Type B pancreatic cell (in vitro differentiated cells): ENCODE measurements at regions not wholly inside any gene's neighbourhood (a gene's known extent, or its start where the extent isn't known, plus 50 kb on each side); places are given as distances from the start of the nearest gene placed in this dataset.

Experiments used
- DNase-seq: peaks from one replicate; pipeline ENCODE4 v3.0.0; 2021; ENCODE audit warnings: mixed read lengths; ENCODE audit not compliant: unreplicated experiment; ENCODE audit errors: extremely low spot score
- H3K27ac Mint-ChIP-seq: 2 replicates; pipeline ENCODE4 v1.8.0; 2021; ENCODE audit warnings: mild to moderate bottlenecking, mixed read lengths
- H3K27me3 Mint-ChIP-seq: 2 replicates; pipeline ENCODE4 v1.8.0; 2021; ENCODE audit warnings: mixed read lengths
- H3K36me3 Mint-ChIP-seq: 2 replicates; pipeline ENCODE4 v1.8.0; 2021; ENCODE audit warnings: mixed read lengths
- H3K4me1 Mint-ChIP-seq: one replicate; pipeline ENCODE4 v1.8.0; 2021; ENCODE audit warnings: mixed read lengths; ENCODE audit not compliant: unreplicated experiment
- H3K4me3 Mint-ChIP-seq: 2 replicates; pipeline ENCODE4 v1.8.0; 2021; ENCODE audit warnings: mild to moderate bottlenecking, mixed read lengths
- H3K9me3 Mint-ChIP-seq: 2 replicates; pipeline ENCODE4 v1.8.0; 2021; ENCODE audit warnings: mixed read lengths
- TF ChIP-seq, protein P1 (sequence below): fragments of 200-600 bp; sonication (generic); conservative IDR thresholded peaks from 2 replicates; pipeline ENCODE4 v1.5.0; 2021; ENCODE audit warnings: antibody characterized with exemption, mild to moderate bottlenecking

DNA sequence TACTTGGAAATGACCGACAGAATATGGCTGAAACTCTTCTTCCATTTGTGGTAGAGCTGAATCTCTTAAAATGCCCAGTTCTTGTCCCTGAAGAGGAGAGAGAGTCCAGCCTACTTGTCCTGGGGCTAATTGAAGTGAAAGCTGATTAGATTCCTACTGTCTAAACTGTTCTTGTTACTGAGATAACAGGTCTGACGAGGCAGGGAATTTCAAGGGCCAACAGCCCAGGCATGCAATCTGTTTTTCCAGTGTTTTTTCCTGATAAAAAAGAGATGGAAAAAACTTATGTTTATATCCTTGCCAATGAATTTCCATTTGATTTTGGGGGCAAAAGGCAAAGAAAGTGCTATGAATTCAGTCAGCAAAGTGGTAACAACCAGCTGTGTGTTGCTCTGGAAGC, 195.5 kb downstream of the ETS1 start:
- DNase-seq: no peak
- Mint-ChIP-seq H3K27me3 (peaks cover 2% of the 10 kb centered on the region), H3K4me3 (no peak overlapping the region), H3K9me3 (no peaks in the 10 kb centered on the region), H3K36me3 (no peaks in the 10 kb centered on the region), H3K4me1 (peaks cover 37% of the 10 kb centered on the region), H3K27ac (no peak overlapping the region)
- TF ChIP-seq, protein P1, sequence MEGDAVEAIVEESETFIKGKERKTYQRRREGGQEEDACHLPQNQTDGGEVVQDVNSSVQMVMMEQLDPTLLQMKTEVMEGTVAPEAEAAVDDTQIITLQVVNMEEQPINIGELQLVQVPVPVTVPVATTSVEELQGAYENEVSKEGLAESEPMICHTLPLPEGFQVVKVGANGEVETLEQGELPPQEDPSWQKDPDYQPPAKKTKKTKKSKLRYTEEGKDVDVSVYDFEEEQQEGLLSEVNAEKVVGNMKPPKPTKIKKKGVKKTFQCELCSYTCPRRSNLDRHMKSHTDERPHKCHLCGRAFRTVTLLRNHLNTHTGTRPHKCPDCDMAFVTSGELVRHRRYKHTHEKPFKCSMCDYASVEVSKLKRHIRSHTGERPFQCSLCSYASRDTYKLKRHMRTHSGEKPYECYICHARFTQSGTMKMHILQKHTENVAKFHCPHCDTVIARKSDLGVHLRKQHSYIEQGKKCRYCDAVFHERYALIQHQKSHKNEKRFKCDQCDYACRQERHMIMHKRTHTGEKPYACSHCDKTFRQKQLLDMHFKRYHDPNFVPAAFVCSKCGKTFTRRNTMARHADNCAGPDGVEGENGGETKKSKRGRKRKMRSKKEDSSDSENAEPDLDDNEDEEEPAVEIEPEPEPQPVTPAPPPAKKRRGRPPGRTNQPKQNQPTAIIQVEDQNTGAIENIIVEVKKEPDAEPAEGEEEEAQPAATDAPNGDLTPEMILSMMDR: no peak

DNA sequence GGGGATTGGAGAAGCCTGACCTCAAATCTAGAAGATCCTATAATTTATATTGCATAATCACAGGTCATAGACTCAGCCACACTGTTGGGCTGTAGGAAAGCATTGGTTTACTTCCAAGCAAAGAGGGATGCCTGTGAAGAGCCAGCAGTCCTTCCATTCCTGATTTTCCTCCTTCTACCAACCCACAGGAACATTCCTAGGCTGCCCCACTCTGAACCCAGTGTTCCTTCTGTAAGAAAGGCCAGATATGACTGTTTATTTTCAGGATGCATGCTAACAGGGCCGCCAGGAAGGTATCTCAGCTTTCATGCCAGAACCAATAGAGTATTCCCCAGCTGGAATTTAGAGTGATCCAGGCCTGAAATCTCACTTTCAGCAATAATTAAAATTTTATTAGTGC, 197.1 kb downstream of the ETS1 start:
- Mint-ChIP-seq H3K27me3 (peaks cover 2% of the 10 kb centered on the region), H3K4me1 (peaks cover 33% of the 10 kb centered on the region), H3K4me3 (no peak overlapping the region), H3K36me3 (no peaks in the 10 kb centered on the region), H3K27ac (no peak overlapping the region), H3K9me3 (no peaks in the 10 kb centered on the region)
- TF ChIP-seq, protein P1: no peak
- DNase-seq: no peak

DNA sequence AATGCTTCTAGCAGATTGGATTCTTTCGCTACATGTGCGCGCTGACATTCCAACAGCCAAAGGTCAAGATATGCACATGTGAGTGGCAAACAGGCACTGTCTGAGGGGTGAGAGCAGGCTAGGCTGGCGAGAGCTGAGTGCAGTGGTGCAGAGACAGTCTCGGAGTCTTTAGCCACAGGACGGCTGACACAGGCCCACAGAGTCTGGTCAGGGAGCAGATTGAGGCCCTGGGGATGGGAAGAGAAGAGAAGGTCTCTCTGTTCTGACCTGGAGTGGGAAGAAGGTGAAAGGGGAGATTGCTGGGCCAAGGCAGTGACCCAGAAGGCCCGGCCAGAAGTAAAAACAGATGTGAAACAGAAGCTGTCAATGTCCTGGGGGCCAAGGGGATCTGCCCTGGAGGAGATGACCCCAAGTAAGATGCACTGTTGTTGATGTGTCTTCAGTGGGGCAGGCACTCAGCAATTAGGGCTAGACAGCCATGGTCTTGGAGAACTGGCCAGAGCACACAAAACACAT, 197.8 kb downstream of the ETS1 start:
- no peak overlapping the region for H3K4me3 Mint-ChIP-seq
- H3K9me3 Mint-ChIP-seq: no peaks in the 10 kb centered on the region
- no peaks in the 10 kb centered on the region for H3K36me3 Mint-ChIP-seq
- no peak overlapping the region for H3K27ac Mint-ChIP-seq
- peaks cover 2% of the 10 kb centered on the region for H3K27me3 Mint-ChIP-seq
- TF ChIP-seq, protein P1: no peak
- DNase-seq: no peak
- peaks cover 28% of the 10 kb centered on the region for H3K4me1 Mint-ChIP-seq

DNA sequence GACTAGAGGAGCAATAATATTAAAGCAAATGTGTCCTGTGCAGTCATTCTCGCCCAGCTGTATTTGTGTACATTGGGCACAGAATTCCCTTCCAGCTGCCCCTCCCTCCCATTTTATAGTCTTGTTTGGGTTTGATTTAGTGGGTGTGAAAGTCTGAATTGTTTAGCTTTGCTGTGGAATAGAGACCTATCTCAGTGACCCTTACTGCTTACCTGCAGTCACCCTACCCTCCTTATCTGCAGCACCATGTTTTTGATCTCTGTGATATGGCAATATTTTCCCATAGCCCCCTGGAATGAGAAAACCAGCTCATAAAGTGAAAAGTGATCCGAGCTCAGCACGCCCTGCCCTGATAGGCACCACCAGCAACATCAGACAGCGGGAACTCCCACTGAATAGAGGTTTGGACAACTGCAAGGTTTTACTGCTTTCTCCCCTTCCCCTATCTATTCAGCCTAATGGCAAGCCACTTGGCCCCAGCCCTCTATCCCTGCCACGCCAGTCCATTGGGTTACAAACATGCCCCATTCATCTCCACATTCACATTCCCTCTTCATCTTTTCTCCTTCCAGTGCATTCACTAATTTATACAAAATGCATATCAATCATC, 199.0 kb downstream of the ETS1 start:
- DNase-seq: no peak
- Mint-ChIP-seq H3K4me1 (peaks cover 25% of the 10 kb centered on the region), H3K4me3 (no peak overlapping the region), H3K27me3 (peaks cover 2% of the 10 kb centered on the region), H3K36me3 (no peaks in the 10 kb centered on the region), H3K27ac (no peak overlapping the region), H3K9me3 (no peaks in the 10 kb centered on the region)
- TF ChIP-seq, protein P1: no peak

DNA sequence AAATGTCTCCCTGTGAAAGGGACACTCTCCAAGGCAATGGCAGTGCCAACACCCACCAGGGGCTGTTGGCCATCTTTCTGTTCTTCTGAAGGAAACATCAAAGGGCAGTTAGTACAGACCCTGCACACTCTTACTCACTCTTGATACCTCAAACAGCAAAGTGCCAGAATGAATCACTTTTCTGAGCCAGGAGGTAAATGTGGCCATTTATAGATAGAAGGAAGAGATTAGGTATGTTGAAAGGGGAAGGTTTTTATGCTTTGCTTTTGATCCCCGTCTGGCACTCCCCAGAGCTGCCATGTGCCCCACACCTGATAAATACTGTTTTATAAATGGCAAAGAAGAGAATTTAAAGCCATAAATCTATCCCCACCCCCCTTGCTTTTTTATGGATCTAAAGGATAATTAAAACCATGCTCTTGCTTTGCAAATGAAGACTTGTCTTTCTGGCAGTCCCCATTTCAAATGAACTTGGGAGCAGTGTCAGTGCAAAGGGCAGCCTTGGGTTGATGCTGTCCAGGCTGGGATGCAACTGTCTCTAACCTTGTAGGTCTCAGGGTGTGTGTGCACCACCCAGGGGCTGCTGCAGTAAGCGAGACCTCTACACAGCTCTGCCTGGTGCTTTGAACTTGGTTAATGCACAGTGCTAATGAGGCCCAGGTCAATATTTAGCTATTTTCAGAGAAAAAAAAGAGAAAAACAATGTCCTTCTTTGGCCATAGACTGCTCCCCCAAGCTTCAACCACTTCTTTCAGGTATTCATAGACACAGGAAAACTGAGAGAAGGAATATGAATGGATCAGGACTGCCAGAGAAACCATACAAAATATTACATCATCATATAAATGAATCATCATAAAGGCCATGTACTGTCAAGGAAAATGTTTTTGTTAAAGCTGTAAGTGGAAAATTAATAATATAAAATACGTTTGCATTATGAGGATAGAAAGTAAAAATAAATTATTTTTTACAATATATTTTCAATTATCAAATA, 207.5 kb downstream of the ETS1 start:
- DNase-seq: no peak
- Mint-ChIP-seq H3K27ac (no peak overlapping the region), H3K27me3 (no peaks in the 10 kb centered on the region), H3K4me3 (no peak overlapping the region), H3K9me3 (peaks cover 7% of the 10 kb centered on the region), H3K4me1 (peaks cover 4% of the 10 kb centered on the region), H3K36me3 (no peaks in the 10 kb centered on the region)
- TF ChIP-seq, protein P1: no peak
